H9 (cell line): ENCODE measurements at regions not wholly inside any gene's neighbourhood (a gene's known extent, or its start where the extent isn't known, plus 50 kb on each side); places are given as distances from the start of the nearest gene placed in this dataset.

Experiments used
- DNase-seq: peaks from one replicate; pipeline ENCODE4 v3.0.0-alpha.2; 2017
- H2AFZ ChIP-seq: one replicate; pipeline ENCODE4 v1.6.1; 2013; ENCODE audit warnings: mild to moderate bottlenecking, low read length, control low read depth, moderate library complexity
- H2AK5ac ChIP-seq: 2 replicates; pipeline ENCODE4 v1.6.1; 2013; ENCODE audit warnings: low read length, control low read depth, mixed read lengths; ENCODE audit not compliant: insufficient read length
- H2BK120ac ChIP-seq: one replicate; pipeline ENCODE4 v1.6.1; 2013; ENCODE audit warnings: low read depth, mild to moderate bottlenecking, low read length, control low read depth, inconsistent platforms; ENCODE audit not compliant: poor library complexity, severe bottlenecking
- H2BK12ac ChIP-seq: 2 replicates; pipeline ENCODE4 v1.6.1; 2013; ENCODE audit warnings: low read length, control low read depth, mixed read lengths, low read depth; ENCODE audit not compliant: insufficient read length
- H2BK15ac ChIP-seq: 2 replicates; pipeline ENCODE4 v1.6.1; 2013; ENCODE audit warnings: low read depth, low read length, control low read depth
- H2BK20ac ChIP-seq: one replicate; pipeline ENCODE4 v1.6.1; 2013; ENCODE audit warnings: low read depth, mild to moderate bottlenecking, low read length, control low read depth, inconsistent platforms; ENCODE audit not compliant: poor library complexity, severe bottlenecking
- H2BK5ac ChIP-seq: 2 replicates; pipeline ENCODE4 v1.6.1; 2013; ENCODE audit warnings: low read length, control low read depth, mixed read lengths; ENCODE audit not compliant: insufficient read length
- H3K14ac ChIP-seq: 2 replicates; pipeline ENCODE4 v1.6.1; 2013; ENCODE audit warnings: low read length, control low read depth; ENCODE audit not compliant: insufficient read depth
- H3K18ac ChIP-seq: 2 replicates; pipeline ENCODE4 v1.6.1; 2013; ENCODE audit warnings: low read depth, mild to moderate bottlenecking, mixed read lengths, low read length, control low read depth; ENCODE audit not compliant: insufficient read length
- H3K23ac ChIP-seq: 2 replicates; pipeline ENCODE4 v1.6.1; 2013; ENCODE audit warnings: low read length, control low read depth, mixed read lengths, low read depth; ENCODE audit not compliant: insufficient read length
- H3K23me2 ChIP-seq: 2 replicates; pipeline ENCODE4 v1.6.1; 2013; ENCODE audit warnings: low read depth, mild to moderate bottlenecking, mixed read lengths, low read length, control low read depth; ENCODE audit not compliant: insufficient read length, poor library complexity, severe bottlenecking
- H3K27ac ChIP-seq: 2 replicates; pipeline ENCODE4 v1.5.1; 2013; ENCODE audit warnings: low read length, control low read depth, mixed read lengths, low read depth; ENCODE audit not compliant: insufficient read length
- H3K27me3 ChIP-seq: 2 replicates; pipeline ENCODE4 v1.6.1; 2013; ENCODE audit warnings: low read length, control low read depth, inconsistent platforms; ENCODE audit not compliant: insufficient read depth
- H3K4ac ChIP-seq: 2 replicates; pipeline ENCODE4 v1.6.1; 2013; ENCODE audit warnings: low read depth, mild to moderate bottlenecking, control low read depth, inconsistent platforms, low read length, moderate library complexity
- H3K4me1 ChIP-seq: 2 replicates; pipeline ENCODE4 v1.6.1; 2013; ENCODE audit warnings: low read length, control low read depth, inconsistent platforms; ENCODE audit not compliant: insufficient read depth
- H3K4me2 ChIP-seq: 2 replicates; pipeline ENCODE4 v1.6.1; 2013; ENCODE audit warnings: low read length, control low read depth, mixed read lengths; ENCODE audit not compliant: insufficient read length, insufficient read depth
- H3K56ac ChIP-seq: 2 replicates; pipeline ENCODE4 v1.6.1; 2013; ENCODE audit warnings: low read depth, mild to moderate bottlenecking, mixed read lengths, low read length, control low read depth; ENCODE audit not compliant: insufficient read length
- H3K79me1 ChIP-seq: 2 replicates; pipeline ENCODE4 v1.6.1; 2013; ENCODE audit warnings: low read depth, mild to moderate bottlenecking, moderate library complexity, low read length, control low read depth, inconsistent platforms; ENCODE audit not compliant: insufficient read depth, poor library complexity, severe bottlenecking
- H3K79me2 ChIP-seq: 2 replicates; pipeline ENCODE4 v1.6.1; 2013; ENCODE audit warnings: low read length, control low read depth, inconsistent platforms; ENCODE audit not compliant: insufficient read depth
- H3K9ac ChIP-seq: 2 replicates; pipeline ENCODE4 v1.6.1; 2013; ENCODE audit warnings: low read length, control low read depth, mixed read lengths; ENCODE audit not compliant: insufficient read length; ENCODE audit errors: extremely low read depth
- H3K9me3 ChIP-seq: one replicate; pipeline ENCODE4 v1.6.1; 2013; ENCODE audit warnings: low read depth, low read length, inconsistent platforms; ENCODE audit not compliant: control insufficient read depth
- H3T11ph ChIP-seq: one replicate; pipeline ENCODE4 v1.6.1; 2013; ENCODE audit warnings: mild to moderate bottlenecking, low read length, control low read depth, inconsistent platforms
- H4K20me1 ChIP-seq: one replicate; pipeline ENCODE4 v1.6.1; 2013; ENCODE audit not compliant: control insufficient read depth, insufficient read length, insufficient read depth
- H4K5ac ChIP-seq: 2 replicates; pipeline ENCODE4 v1.6.1; 2013; ENCODE audit warnings: low read depth, mild to moderate bottlenecking, mixed read lengths, low read length, control low read depth; ENCODE audit not compliant: insufficient read length
- H4K8ac ChIP-seq: replicated peaks from 2 replicates; pipeline ENCODE4 v1.6.1; 2013; ENCODE audit warnings: low read length, control low read depth, mixed read lengths, low read depth; ENCODE audit not compliant: insufficient read length
- H4K91ac ChIP-seq: 2 replicates; pipeline ENCODE4 v1.6.1; 2013; ENCODE audit warnings: low read depth, mild to moderate bottlenecking, moderate library complexity, mixed read lengths, low read length, control low read depth; ENCODE audit not compliant: insufficient read length
- H3K27ac Mint-ChIP-seq, 3 experiments: 2 replicates in 2 of 3; 3 replicates in 1 of 3; pipeline ENCODE4 v1.8.0; 2020 to 2021; ENCODE audit warnings: mixed read lengths in 3 of 3, mild to moderate bottlenecking in 1 of 3, moderate library complexity in 1 of 3
- H3K27me3 Mint-ChIP-seq: 2 replicates; pipeline ENCODE4 v1.8.0; 2021; ENCODE audit warnings: low read depth, mild to moderate bottlenecking, moderate library complexity, mixed read lengths
- H3K36me3 Mint-ChIP-seq, 3 experiments: 2 replicates in 2 of 3; 3 replicates in 1 of 3; pipeline ENCODE4 v1.8.0; 2020 to 2021; ENCODE audit warnings: low read depth in 3 of 3, mixed read lengths in 3 of 3; ENCODE audit not compliant: insufficient read depth in 1 of 3
- H3K4me1 Mint-ChIP-seq, 2 experiments: 2 replicates each; pipeline ENCODE4 v1.8.0; 2020; ENCODE audit warnings: mixed read lengths in 2 of 2
- H3K4me3 Mint-ChIP-seq, 2 experiments: 2 replicates in 1 of 2; 3 replicates in 1 of 2; pipeline ENCODE4 v1.8.0; 2020 to 2021; ENCODE audit warnings: mild to moderate bottlenecking in 2 of 2, mixed read lengths in 2 of 2, moderate library complexity in 1 of 2
- H3K9me3 Mint-ChIP-seq, 2 experiments: 2 replicates in 1 of 2; 3 replicates in 1 of 2; pipeline ENCODE4 v1.8.0; 2020; ENCODE audit warnings: mild to moderate bottlenecking in 2 of 2, mixed read lengths in 2 of 2, moderate library complexity in 1 of 2
- WGBS: extraction: QIAGEN DNeasy Blood & Tissue Kit; methylation state at CpG from one replicate; pipeline ENCODE4 v1.1.7; 2013; ENCODE audit warnings: missing lambda C conversion rate, low lambda C conversion rate, mixed read lengths; ENCODE audit not compliant: insufficient read length; ENCODE audit errors: extremely low coverage; 5-methylcytosine and 5-hydroxymethylcytosine counted together
- TF ChIP-seq, protein P1 (sequence below): fragments of 200-600 bp; sonication (generic); conservative IDR thresholded peaks from 3 replicates; pipeline ENCODE4 v1.8.0; 2021; ENCODE audit warnings: antibody characterized with exemption, mild to moderate bottlenecking

DNA sequence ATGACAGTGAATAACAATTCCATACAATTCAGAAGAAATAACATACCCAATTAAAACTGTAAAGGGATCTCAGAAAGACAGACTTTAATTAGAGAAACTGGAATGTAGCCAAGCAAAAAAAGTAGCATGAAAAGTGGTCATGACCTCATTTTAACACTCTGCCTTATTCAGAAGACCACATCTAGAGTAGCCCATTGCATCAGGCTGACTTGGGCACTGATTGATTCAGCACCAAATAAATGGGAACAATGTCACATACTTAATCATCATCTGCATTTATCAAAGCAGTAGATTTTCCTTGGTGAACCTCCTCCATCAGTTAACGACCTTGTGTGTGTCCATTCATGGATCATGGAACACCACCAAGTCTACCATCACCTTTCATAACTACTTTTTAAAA is 992.1 kb downstream of the NR2F1-AS1 start:
- no peak for DNase-seq
- Histone ChIP-seq H3K27me3 (no peaks in the 10 kb centered on the region), H3K14ac (no peak overlapping the region), H2AFZ (no peak overlapping the region), H4K20me1 (no peaks in the 10 kb centered on the region), H3K9me3 (no peaks in the 10 kb centered on the region), H2BK12ac (no peak overlapping the region), H2AK5ac (no peak overlapping the region), H3K27ac (no peak overlapping the region), H3T11ph (no peak overlapping the region), H3K9ac (no peak overlapping the region), H3K23me2 (no peaks in the 10 kb centered on the region), H3K56ac (no peak overlapping the region), H3K23ac (no peak overlapping the region), H3K18ac (no peak overlapping the region), H2BK5ac (no peak overlapping the region), H3K79me2 (no peaks in the 10 kb centered on the region), H4K91ac (no peak overlapping the region), H4K5ac (no peak overlapping the region), H2BK15ac (no peak overlapping the region), H4K8ac (no peak overlapping the region), H3K79me1 (no peaks in the 10 kb centered on the region), H2BK120ac (no peak overlapping the region), H3K4me1 (no peaks in the 10 kb centered on the region), H2BK20ac (no peak overlapping the region), H3K4ac (no peak overlapping the region), H3K4me2 (no peak overlapping the region)
- peaks cover 0 to 4% of the 10 kb centered on the region in 2 experiments; a peak in 1 of 5 replicates for H3K9me3 Mint-ChIP-seq
- H3K27me3 Mint-ChIP-seq: no peaks in the 10 kb centered on the region
- peaks cover 7 to 8% of the 10 kb centered on the region in 2 experiments for H3K4me1 Mint-ChIP-seq
- H3K36me3 Mint-ChIP-seq: peaks cover 0 to under 1% (median 0%) of the 10 kb centered on the region in 3 experiments; a peak in 1 of 7 replicates
- WGBS: no CpG with 5 or more reads among the region's 1 CpG
- TF ChIP-seq, protein P1, sequence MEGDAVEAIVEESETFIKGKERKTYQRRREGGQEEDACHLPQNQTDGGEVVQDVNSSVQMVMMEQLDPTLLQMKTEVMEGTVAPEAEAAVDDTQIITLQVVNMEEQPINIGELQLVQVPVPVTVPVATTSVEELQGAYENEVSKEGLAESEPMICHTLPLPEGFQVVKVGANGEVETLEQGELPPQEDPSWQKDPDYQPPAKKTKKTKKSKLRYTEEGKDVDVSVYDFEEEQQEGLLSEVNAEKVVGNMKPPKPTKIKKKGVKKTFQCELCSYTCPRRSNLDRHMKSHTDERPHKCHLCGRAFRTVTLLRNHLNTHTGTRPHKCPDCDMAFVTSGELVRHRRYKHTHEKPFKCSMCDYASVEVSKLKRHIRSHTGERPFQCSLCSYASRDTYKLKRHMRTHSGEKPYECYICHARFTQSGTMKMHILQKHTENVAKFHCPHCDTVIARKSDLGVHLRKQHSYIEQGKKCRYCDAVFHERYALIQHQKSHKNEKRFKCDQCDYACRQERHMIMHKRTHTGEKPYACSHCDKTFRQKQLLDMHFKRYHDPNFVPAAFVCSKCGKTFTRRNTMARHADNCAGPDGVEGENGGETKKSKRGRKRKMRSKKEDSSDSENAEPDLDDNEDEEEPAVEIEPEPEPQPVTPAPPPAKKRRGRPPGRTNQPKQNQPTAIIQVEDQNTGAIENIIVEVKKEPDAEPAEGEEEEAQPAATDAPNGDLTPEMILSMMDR: no peak
- no peak overlapping the region for H3K4me3 Mint-ChIP-seq
- H3K27ac Mint-ChIP-seq: no peak overlapping the region
